SK-N-MC (cell line): ENCODE measurements at regions not wholly inside any gene's neighbourhood (a gene's known extent, or its start where the extent isn't known, plus 50 kb on each side); places are given as distances from the start of the nearest gene placed in this dataset.

Source experiments
- EZH2 ChIP-seq: fragments of 200-600 bp; sonication (generic); IDR thresholded peaks from one replicate; pipeline ENCODE4 v1.6.1; 2017; ENCODE audit warnings: antibody characterized with exemption
- FOXP2 ChIP-seq: optimal IDR thresholded peaks from 2 replicates; pipeline ENCODE3; 2011; ENCODE audit warnings: mild to moderate bottlenecking, moderate library complexity; ENCODE audit not compliant: insufficient read depth; ENCODE audit errors: extremely low read length, control extremely low read depth
- POLR2AphosphoS5 ChIP-seq: IDR thresholded peaks from 2 replicates; pipeline ENCODE4 v1.6.1; 2012; ENCODE audit warnings: mild to moderate bottlenecking, low read depth, low read length, borderline replicate concordance

GRCh38 chr2:103419506-103419905, 657.7 kb downstream of the TMEM182 start:
- TF ChIP-seq POLR2AphosphoS5 (no peak), EZH2 (no peak), FOXP2 (no peak)
